GM12878 (cell line): ENCODE measurements at regions not wholly inside any gene's neighbourhood (a gene's known extent, or its start where the extent isn't known, plus 50 kb on each side); places are given as distances from the start of the nearest gene placed in this dataset.

ENCODE experiments used
- ATAC-seq: fragments of 200-7000 bp; cut with Tn5 transposase; 3 replicates; pipeline ENCODE4 v1.9.1; 2020; ENCODE audit warnings: mild to moderate bottlenecking, moderate library complexity
- BruUV-seq: library from RNA; stranded (reverse); fragments of 400-500 nt; replicated peaks from 2 replicates; lab custom pipeline; 2021; lab: Mats Ljungman, UMichigan
- CTCF ChIA-PET: fragments of 300-600 bp; sonication (Branson Sonifier 250); formaldehyde crosslinking; extraction: SDS; loops from one replicate; lab custom pipeline; 2021; ENCODE audit warnings: inconsistent platforms; lab: Yijun Ruan, JAX
- POLR2A ChIA-PET: fragments of 350-600 bp; formaldehyde crosslinking; extraction: SDS; loops from one replicate; lab custom pipeline; 2021; ENCODE audit warnings: inconsistent platforms; lab: Charles Lee
- RAD21 ChIA-PET: fragments of 300-600 bp; sonication (Branson Sonifier 250); formaldehyde crosslinking; loops from one replicate; lab custom pipeline; 2023; ENCODE audit warnings: antibody characterized with exemption; ENCODE audit not compliant: unreplicated experiment; lab: Charles Lee
- SMC1A ChIA-PET: fragments of 300-600 bp; sonication (Branson Sonifier 250); formaldehyde crosslinking; loops from one replicate; lab custom pipeline; 2023; ENCODE audit not compliant: unreplicated experiment, uncharacterized antibody; lab: Charles Lee
- DNase-seq: peaks from one replicate; pipeline ENCODE4 v3.0.0-alpha.2; 2011; ENCODE audit warnings: low read depth, low spot score
- FAIRE-seq: peaks from 3 replicates; lab custom pipeline; 2011; peaks lifted over from hg19 to GRCh38; lab: Jason Lieb, UNC
- H2AFZ ChIP-seq: 2 replicates; pipeline ENCODE4 v1.6.0; 2011; ENCODE audit warnings: low read depth, low read length, control low read depth; ENCODE audit not compliant: control insufficient read depth
- H3K27ac ChIP-seq: 2 replicates; pipeline ENCODE4 v1.5.1; 2011; ENCODE audit warnings: control low read depth; ENCODE audit not compliant: control insufficient read depth, insufficient read depth
- H3K27me3 ChIP-seq, 2 experiments: replicated peaks in 1 of 2; 2 replicates each; pipeline versions ENCODE4 v1.6.0 to v1.6.1; 2011; ENCODE audit warnings: low read length in 1 of 2; ENCODE audit not compliant: control insufficient read depth in 2 of 2, insufficient read depth in 2 of 2
- H3K36me3 ChIP-seq, 2 experiments: 2 replicates each; pipeline ENCODE4 v1.5.1; 2011; ENCODE audit warnings: low read length in 1 of 2; ENCODE audit not compliant: control insufficient read depth in 2 of 2, insufficient read depth in 2 of 2
- H3K4me1 ChIP-seq: 2 replicates; pipeline ENCODE4 v1.6.1; 2011; ENCODE audit warnings: mild to moderate bottlenecking, low read length, moderate library complexity, mixed read lengths; ENCODE audit not compliant: control insufficient read depth, insufficient read depth
- H3K4me2 ChIP-seq: 2 replicates; pipeline ENCODE4 v1.6.0; 2011; ENCODE audit warnings: control low read depth; ENCODE audit not compliant: control insufficient read depth, insufficient read depth
- H3K4me3 ChIP-seq: fragments of 200-600 bp; sonication (generic); 2 replicates; pipeline ENCODE4 v1.5.1; 2016
- H3K79me2 ChIP-seq: 2 replicates; pipeline ENCODE4 v1.6.0; 2011; ENCODE audit warnings: low read length; ENCODE audit not compliant: control insufficient read depth, insufficient read depth
- H3K9ac ChIP-seq: 2 replicates; pipeline ENCODE4 v1.8.0; 2011; ENCODE audit warnings: low read length, control low read depth, mixed read lengths; ENCODE audit not compliant: control insufficient read depth, insufficient read depth
- H3K9me3 ChIP-seq: replicated peaks from 3 replicates; pipeline ENCODE4 v1.5.1; 2011; ENCODE audit warnings: mild to moderate bottlenecking, low read length; ENCODE audit not compliant: control insufficient read depth, insufficient read depth
- H4K20me1 ChIP-seq: 2 replicates; pipeline ENCODE4 v1.6.0; 2011; ENCODE audit not compliant: control insufficient read depth, insufficient read depth
- EED ChIP-seq: sonication (generic); IDR thresholded peaks from 2 replicates; pipeline ENCODE4 v1.6.1; 2016; ENCODE audit warnings: antibody characterized with exemption, low read depth
- EZH2 ChIP-seq: IDR thresholded peaks from 2 replicates; pipeline ENCODE4 v1.6.1; 2012; ENCODE audit warnings: low read depth, mild to moderate bottlenecking, control low read depth, inconsistent platforms, low read length, borderline replicate concordance; ENCODE audit not compliant: control insufficient read depth
- MTA2 ChIP-seq: fragments of 450-650 bp; IDR thresholded peaks from 2 replicates; pipeline ENCODE4 v1.6.1; 2016; ENCODE audit warnings: low read depth, mild to moderate bottlenecking, moderate library complexity
- POLR2AphosphoS2 ChIP-seq: IDR thresholded peaks from 2 replicates; pipeline ENCODE4 v1.6.1; 2011; ENCODE audit warnings: low read depth, mild to moderate bottlenecking, low read length, improper control_type of control experiment, moderate library complexity
- RELA ChIP-seq: fragments of 450-650 bp; IDR thresholded peaks from 2 replicates; pipeline ENCODE4 v1.8.0; 2014; ENCODE audit warnings: borderline replicate concordance; ENCODE audit not compliant: partially characterized antibody
- SIN3A ChIP-seq: IDR thresholded peaks from 2 replicates; pipeline ENCODE4 v1.6.1; 2012; ENCODE audit warnings: low read depth, low read length, improper control_type of control experiment
- SP1 ChIP-seq: IDR thresholded peaks from one replicate; pipeline ENCODE4 v1.6.1; 2011; ENCODE audit warnings: low read depth, low read length
- ZNF207 ChIP-seq: fragments of 450-650 bp; IDR thresholded peaks from 2 replicates; pipeline ENCODE4 v1.6.1; 2014; ENCODE audit warnings: antibody characterized with exemption, mild to moderate bottlenecking, borderline replicate concordance
- WGBS: methylation state at CpG from one replicate; pipeline ENCODE4 v1.1.6; 2016; ENCODE audit warnings: low lambda C conversion rate; ENCODE audit not compliant: insufficient replicate concordance, insufficient coverage; ENCODE audit errors: missing lambda C conversion rate; 5-methylcytosine and 5-hydroxymethylcytosine counted together
- in situ Hi-C: fragments of 300-500 bp; cut with MboI; formaldehyde crosslinking; loops from 9 replicates; pipeline ENCODE4 v1.14.3; 2018; ENCODE audit warnings: mixed read lengths
- intact Hi-C: fragments of 100-400 bp; cut with micrococcal nuclease; formaldehyde crosslinking; loops from one replicate; pipeline ENCODE4 v1.14.2; 2022; ENCODE audit not compliant: unreplicated experiment
- TF ChIP-seq, protein P1 (sequence below): fragments of 450-650 bp; IDR thresholded peaks from 2 replicates; pipeline ENCODE4 v1.6.1; 2017; ENCODE audit warnings: mild to moderate bottlenecking, low read depth, inconsistent platforms; ENCODE audit not compliant: poor library complexity, severe bottlenecking

GRCh38 chr2:144015036-144015435, 504.9 kb downstream of the ZEB2 start:
- intact Hi-C loops: no loop called here
- no peak overlapping the region for H3K9ac ChIP-seq
- H3K9me3 ChIP-seq: no peaks in the 10 kb centered on the region
- ChIA-PET RAD21 (no interaction called here), SMC1A (interaction anchor here (1.1 to 1.4 kb wide), 2 partner anchors 15 to 20 kb away, joined by 4 read pairs; no protein-coding TSS in a partner anchor)
- no peak for ATAC-seq
- no peaks in the 10 kb centered on the region for H3K79me2 ChIP-seq
- H3K4me2 ChIP-seq: no peak overlapping the region
- H3K4me3 ChIP-seq: no peak overlapping the region
- H3K27ac ChIP-seq: no peak overlapping the region
- no TSS peak for BruUV-seq
- no peak for FAIRE-seq
- no peaks in the 10 kb centered on the region for H3K36me3 ChIP-seq
- TF ChIP-seq SP1 (no peak), ZNF207 (no peak), MTA2 (no peak), POLR2AphosphoS2 (no peak)
- TF ChIP-seq, all 136 proteins: peak for 0
- CTCF ChIA-PET: interaction anchor here (0.8 to 1.0 kb wide), 2 partner anchors 10 to 136 kb away, joined by 3 read pairs; no protein-coding TSS in a partner anchor
- H4K20me1 ChIP-seq: no peaks in the 10 kb centered on the region
- no peaks in the 10 kb centered on the region for H3K4me1 ChIP-seq
- 80% methylated on average over 3 of the region's 3 CpGs for WGBS
- POLR2A ChIA-PET: interaction anchor here (0.9 kb wide), 1 partner anchor 287 kb away, joined by 3 read pairs; no protein-coding TSS in a partner anchor
- no peak for DNase-seq
- no peaks in the 10 kb centered on the region for H3K27me3 ChIP-seq
- H2AFZ ChIP-seq: no peak overlapping the region
- in situ Hi-C loops: no loop called here

DNA sequence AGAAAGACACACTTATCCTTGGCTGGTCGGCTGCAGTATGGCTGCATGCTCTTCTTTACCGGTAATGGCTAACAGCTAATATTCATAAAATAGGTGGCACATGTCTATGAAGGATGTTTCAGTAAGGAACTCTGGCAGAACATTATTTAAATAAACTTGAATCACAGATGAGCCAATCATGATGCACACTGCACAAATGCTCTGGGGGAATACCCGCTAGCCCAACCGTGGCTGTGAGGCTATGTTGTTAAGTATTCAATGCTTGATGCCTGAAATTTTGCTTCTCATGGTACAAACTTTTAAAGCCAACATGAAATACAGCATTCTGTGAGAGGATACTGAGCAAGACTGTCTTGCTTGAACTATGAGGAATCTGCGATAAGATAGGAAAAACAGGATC, 505.8 kb downstream of the ZEB2 start:
- CTCF ChIA-PET: interaction anchor here (0.8 kb wide), 1 partner anchor 135 kb away, joined by 3 read pairs; no protein-coding TSS in a partner anchor
- ATAC-seq (peak; percentile 27; the same call in 1 of the 3 replicates), DNase-seq (no peak), FAIRE-seq (peak; percentile 47)
- intact Hi-C loops: no loop called here
- POLR2A ChIA-PET: no interaction called here
- Histone ChIP-seq H3K27ac (no peak overlapping the region), H3K27me3 (no peaks in the 10 kb centered on the region), H3K79me2 (no peaks in the 10 kb centered on the region), H3K4me3 (no peak overlapping the region), H3K4me1 (no peaks in the 10 kb centered on the region), H2AFZ (no peak overlapping the region), H3K4me2 (no peak overlapping the region), H3K9ac (no peak overlapping the region), H4K20me1 (no peaks in the 10 kb centered on the region), H3K36me3 (no peaks in the 10 kb centered on the region), H3K9me3 (no peaks in the 10 kb centered on the region)
- RAD21 ChIA-PET: no interaction called here
- in situ Hi-C loops: no loop called here
- WGBS: 71% methylated on average over 5 of the region's 5 CpGs
- BruUV-seq: no TSS peak
- TF ChIP-seq, protein P1, sequence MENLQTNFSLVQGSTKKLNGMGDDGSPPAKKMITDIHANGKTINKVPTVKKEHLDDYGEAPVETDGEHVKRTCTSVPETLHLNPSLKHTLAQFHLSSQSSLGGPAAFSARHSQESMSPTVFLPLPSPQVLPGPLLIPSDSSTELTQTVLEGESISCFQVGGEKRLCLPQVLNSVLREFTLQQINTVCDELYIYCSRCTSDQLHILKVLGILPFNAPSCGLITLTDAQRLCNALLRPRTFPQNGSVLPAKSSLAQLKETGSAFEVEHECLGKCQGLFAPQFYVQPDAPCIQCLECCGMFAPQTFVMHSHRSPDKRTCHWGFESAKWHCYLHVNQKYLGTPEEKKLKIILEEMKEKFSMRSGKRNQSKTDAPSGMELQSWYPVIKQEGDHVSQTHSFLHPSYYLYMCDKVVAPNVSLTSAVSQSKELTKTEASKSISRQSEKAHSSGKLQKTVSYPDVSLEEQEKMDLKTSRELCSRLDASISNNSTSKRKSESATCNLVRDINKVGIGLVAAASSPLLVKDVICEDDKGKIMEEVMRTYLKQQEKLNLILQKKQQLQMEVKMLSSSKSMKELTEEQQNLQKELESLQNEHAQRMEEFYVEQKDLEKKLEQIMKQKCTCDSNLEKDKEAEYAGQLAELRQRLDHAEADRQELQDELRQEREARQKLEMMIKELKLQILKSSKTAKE: no peak
- TF ChIP-seq SIN3A (no peak), RELA (no peak), EED (no peak), EZH2 (no peak)
- SMC1A ChIA-PET: interaction anchor here (1.1 to 1.4 kb wide), 2 partner anchors 10 to 19 kb away, joined by 4 read pairs; no protein-coding TSS in a partner anchor
